GM18505 (cell line): ENCODE measurements at regions not wholly inside any gene's neighbourhood (a gene's known extent, or its start where the extent isn't known, plus 50 kb on each side); places are given as distances from the start of the nearest gene placed in this dataset.
"Not testable (repeated sequence)": the region's sequence is repeated elsewhere in the genome, so short reads cannot be mapped to it uniquely, and the experiment has no call there.

Experiments
- ATAC-seq: cut with Tn5 transposase; IDR thresholded peaks from one replicate; pipeline ENCODE4 v1.9.1; 2021; ENCODE audit not compliant: unreplicated experiment
- POLR2A ChIP-seq: IDR thresholded peaks from 4 replicates; pipeline ENCODE4 v1.6.1; 2011; ENCODE audit warnings: borderline replicate concordance; ENCODE audit not compliant: insufficient read depth, insufficient read length; ENCODE audit errors: extremely low read depth

DNA sequence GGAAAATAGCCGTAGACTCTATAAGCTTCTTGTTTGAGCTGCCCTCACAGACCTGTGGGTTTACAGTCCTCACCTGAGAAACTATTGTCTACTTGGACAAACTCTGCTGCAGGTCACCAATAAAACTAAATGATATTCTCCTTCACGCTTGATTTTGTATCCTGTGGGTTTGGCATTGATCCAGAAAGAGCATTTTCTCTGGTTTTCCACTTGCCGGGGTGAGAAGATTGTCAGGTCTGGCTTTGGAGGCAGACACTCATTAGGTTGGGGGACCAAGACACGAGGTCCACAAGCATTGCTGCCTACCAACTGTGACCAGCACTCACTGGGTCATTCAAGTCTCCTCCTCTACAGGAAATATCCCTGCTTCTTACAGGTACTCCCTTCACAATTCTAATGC lies 68.5 kb downstream of the CDC14C start:
- ATAC-seq: no peak
- TF ChIP-seq POLR2A: no peak

GRCh38 chr7:49001610-49002033 lies 77.3 kb downstream of the CDC14C start:
- ATAC-seq: peak; percentile 99
- no peak for TF ChIP-seq POLR2A

DNA sequence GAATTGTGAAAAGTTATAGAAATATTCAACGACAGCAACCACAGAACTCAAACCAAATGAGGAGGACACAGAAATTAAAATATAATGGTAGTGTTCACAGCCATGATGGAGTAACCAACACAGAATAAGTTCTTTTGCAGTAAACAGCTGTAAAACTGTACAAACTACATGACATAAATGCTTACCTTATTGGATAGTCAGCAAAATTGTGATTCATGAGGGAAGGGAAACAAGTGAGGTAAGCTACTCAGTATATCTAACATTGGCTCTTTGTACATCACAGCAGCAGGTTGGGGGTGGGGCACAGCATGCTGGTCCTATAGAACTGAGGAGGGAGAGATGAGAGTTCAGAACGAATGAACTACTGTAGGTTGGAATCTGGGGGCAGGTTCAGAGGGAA lies 86.4 kb downstream of the CDC14C start:
- TF ChIP-seq POLR2A: no peak
- no peak for ATAC-seq

DNA sequence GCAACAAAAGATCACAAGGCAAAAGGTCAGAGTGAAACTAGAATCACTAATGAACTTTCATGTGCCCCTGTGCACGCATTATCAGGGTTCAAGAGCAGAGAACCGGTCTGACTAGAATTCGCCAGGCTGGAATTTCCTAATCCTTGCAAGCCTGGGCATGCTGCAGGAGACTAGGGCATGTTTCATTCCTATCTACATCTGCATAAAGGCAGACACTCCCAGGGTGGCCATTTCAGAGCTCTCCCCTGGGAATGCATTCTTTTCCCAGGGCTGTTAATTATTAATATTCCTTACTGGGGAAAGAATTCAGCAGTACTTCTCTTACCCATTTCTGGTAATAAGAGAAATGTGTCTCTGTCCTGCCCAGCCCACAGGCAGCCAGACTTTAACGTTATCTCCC lies 90.5 kb downstream of the CDC14C start:
- no peak for ATAC-seq
- TF ChIP-seq POLR2A: no peak

- TF ChIP-seq POLR2A: no peak
Measured at GRCh38 chr7:49020145-49020544, 95.8 kb downstream of the CDC14C start.

DNA sequence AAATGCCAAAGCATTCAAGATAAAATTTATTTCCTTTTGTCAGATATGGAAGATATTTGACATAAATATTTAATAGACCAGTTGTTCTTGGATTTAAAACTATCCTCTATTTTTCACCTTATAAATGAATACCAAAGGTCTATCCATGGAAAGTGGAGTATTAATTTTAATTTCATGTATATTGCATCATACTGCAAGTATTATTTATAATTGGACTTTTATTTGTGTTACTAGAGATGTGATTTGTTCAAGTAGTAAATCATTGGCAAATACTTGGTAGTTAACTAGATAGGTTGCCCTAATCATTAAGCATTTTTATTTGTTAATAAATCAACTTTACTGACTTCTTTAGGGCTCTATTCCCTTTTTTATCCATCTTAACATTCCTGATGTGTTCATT lies 98.1 kb downstream of the CDC14C start:
- no peak for TF ChIP-seq POLR2A
- no peak for ATAC-seq

More at GRCh38 chr7:49020145-49020544, 95.8 kb downstream of the CDC14C start:
- ATAC-seq: no peak

DNA sequence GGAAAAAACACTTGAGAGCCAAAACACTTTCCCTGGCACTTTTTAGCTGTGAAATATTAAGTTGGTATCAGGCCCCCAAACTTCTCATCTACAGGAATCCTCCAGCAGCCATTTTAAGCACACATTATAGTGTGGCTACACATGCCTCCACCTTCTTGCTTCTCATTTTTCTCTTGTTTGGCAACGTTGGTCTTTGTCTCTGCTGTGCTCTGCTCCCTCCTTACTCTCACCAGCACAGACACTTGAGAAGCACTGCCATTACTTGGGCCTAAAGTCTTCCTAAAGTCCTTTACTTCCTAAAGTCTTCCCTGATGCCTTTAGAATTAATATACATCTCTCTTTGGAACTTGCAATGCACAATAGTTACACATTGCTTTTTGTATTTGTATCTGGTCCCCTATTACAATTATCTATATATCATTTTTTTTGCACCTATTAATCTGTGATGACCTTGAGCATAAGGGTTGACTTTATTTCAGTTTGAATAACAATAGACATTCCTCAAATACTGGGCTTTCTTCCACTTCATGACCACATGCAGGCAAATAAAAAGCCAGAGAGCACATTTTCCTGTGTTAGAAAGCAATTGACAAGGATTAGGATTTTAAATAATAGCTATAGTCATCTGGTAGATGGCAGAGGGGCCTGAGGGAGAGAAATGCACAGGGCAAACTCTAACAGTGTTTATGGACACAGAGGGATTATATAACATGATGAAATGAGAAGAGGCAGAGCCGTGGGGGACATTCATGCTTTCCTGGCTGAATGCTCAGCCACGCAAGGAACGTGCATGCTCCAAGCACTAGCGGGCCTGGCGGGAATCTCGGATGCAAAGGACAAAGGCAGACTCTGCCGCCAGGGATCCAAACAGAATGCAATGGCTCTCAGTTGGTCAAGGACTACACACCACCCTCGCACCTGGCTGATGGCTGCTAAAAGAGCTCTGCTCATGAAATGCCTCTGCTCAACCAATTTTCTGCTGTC lies 99.3 kb downstream of the CDC14C start:
- no peak for TF ChIP-seq POLR2A
- ATAC-seq: no peak

DNA sequence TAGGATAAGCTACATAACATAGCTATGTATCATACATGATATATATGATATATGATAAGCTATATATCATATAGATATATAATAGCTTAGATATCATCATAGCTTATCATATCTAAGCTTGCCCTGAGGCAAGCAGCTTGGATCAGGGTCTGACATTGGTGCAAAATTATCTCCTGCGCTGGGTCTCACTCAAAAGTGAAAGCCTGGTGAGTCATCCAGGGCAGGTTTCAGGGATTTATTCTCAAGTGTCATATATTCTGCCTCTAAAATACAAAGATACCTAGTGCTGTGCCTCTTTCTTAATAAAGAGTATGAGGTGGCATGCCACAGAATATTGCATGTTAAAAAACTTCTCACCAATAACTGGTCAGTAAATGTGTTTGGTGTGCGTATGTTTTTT lies 105.9 kb downstream of the CDC14C start:
- no peak for TF ChIP-seq POLR2A
- no peak for ATAC-seq

DNA sequence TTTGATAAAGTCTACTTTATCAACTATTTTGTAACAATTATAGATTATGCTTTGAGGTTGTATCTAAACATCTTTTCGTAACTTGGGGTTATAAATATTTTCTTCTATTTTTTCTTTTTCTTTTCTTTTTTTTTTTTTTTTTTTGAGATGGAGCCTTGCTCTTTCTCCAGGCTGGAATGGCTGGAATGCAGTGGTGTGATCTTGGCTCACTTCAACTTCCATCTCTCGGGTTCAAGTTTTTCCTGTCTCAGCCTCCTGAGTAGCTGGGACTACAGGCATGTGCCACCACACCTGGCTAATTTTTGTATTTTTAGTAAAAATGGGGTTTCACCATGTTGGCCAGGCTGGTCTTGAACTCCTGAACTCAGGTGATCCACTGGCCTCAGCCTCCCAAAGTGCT lies 108.8 kb downstream of the CDC14C start:
- not testable (repeated sequence) for ATAC-seq

GRCh38 chr7:49037346-49038210 lies 113.2 kb downstream of the CDC14C start:
- no peak for TF ChIP-seq POLR2A
- ATAC-seq: no peak

DNA sequence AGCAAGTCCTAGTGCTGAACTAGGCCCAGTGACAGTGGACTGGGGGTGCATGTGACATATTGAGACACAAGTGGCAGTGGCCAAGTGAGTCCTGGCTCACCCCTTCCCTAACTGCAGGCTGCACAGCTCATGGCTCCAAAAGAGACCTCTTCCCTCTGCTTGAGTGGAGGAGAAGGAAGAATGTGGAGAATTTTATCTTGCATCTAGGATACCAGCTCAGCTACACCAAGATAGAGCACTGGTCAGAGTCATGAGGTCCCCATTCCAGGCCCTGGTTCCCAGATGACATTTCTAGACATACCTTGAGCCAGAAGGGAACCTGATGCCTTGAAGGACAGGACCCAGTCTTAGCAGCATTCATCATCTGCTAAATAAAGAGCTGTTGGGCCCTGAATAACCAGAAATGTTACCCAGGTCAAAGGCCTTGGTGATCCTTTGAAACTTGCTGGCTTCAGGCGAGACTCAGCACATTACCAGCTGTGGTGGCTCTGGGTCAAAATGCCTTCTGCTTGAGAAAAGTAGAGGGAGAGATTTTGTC lies 114.5 kb downstream of the CDC14C start:
- TF ChIP-seq POLR2A: no peak
- no peak for ATAC-seq

- no peak for ATAC-seq
- TF ChIP-seq POLR2A: no peak
Measured at GRCh38 chr7:49060743-49061142, 136.4 kb downstream of the CDC14C start.

DNA sequence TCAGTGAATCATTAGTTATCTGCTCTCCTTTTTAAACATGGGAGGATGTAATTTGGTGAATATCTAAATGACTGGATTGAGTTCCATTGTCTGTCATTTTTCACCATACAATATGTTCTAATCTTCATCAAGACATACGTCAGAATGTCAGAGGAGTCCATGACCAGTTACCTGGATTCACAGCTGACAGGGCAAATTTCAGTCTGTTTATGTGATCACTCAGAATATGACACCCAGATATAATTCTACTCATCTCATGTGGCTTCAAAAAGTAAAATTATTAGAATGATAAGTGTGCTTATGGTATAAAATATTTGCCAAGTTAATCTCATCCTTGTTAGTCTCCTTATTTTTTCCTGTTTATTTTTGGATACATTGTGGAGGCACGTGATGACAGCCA lies 150.2 kb downstream of the CDC14C start:
- TF ChIP-seq POLR2A: no peak
- ATAC-seq: no peak
